ENCODE measurements at regions not wholly inside any gene's neighbourhood (a gene's known extent, or its start where the extent isn't known, plus 50 kb on each side); places are given as distances from the start of the nearest gene placed in this dataset.
"Not testable (repeated sequence)": the region's sequence is repeated elsewhere in the genome, so short reads cannot be mapped to it uniquely, and the experiment has no call there.

- DNase-seq (ENCODE audit: low spot score), result not testable (repeated sequence)
Measured at GRCh38 chr21:35466681-35467080, 417.6 kb upstream of the RUNX1 start.

GRCh38 chr21:35465741-35466140 lies 416.6 kb upstream of the RUNX1 start:
- no peak for DNase-seq (ENCODE audit: low spot score)

- DNase-seq (ENCODE audit: low spot score), result no peak
Measured at GRCh38 chr21:35461700-35462099, 412.6 kb upstream of the RUNX1 start.

- no peak for DNase-seq (ENCODE audit: low spot score)
Measured at GRCh38 chr21:35460441-35460840, 411.3 kb upstream of the RUNX1 start.

GRCh38 chr21:35458405-35458804 lies 409.3 kb upstream of the RUNX1 start:
- DNase-seq (ENCODE audit: low spot score), result no peak

GRCh38 chr21:35457097-35457804 lies 408.1 kb upstream of the RUNX1 start:
- peak; percentile 19 for DNase-seq (ENCODE audit: low spot score)

- DNase-seq (ENCODE audit: low spot score), result no peak
Measured at GRCh38 chr21:35451276-35451675, 402.2 kb upstream of the RUNX1 start.

- DNase-seq (ENCODE audit: low spot score), result no peak
Measured at GRCh38 chr21:35450830-35451229, 401.7 kb upstream of the RUNX1 start.

- no peak for DNase-seq (ENCODE audit: low spot score)
Measured at GRCh38 chr21:35449846-35450245, 400.7 kb upstream of the RUNX1 start.

- no peak for DNase-seq (ENCODE audit: low spot score)
Measured at GRCh38 chr21:35448876-35449599, 399.9 kb upstream of the RUNX1 start.

- no peak for DNase-seq (ENCODE audit: low spot score)
Measured at GRCh38 chr21:35444391-35444790, 395.3 kb upstream of the RUNX1 start.

- no peak for DNase-seq (ENCODE audit: low spot score)
Measured at GRCh38 chr21:35441868-35442582, 392.9 kb upstream of the RUNX1 start.

GRCh38 chr21:35438643-35439404 lies 389.7 kb upstream of the RUNX1 start:
- DNase-seq (ENCODE audit: low spot score), result no peak

- DNase-seq (ENCODE audit: low spot score), result no peak
Measured at GRCh38 chr21:35437941-35438340, 388.8 kb upstream of the RUNX1 start.

GRCh38 chr21:35436899-35437298 lies 387.8 kb upstream of the RUNX1 start:
- no peak for DNase-seq (ENCODE audit: low spot score)

- DNase-seq (ENCODE audit: low spot score), result not testable (repeated sequence)
Measured at GRCh38 chr21:35432601-35433000, 383.5 kb upstream of the RUNX1 start.

- DNase-seq (ENCODE audit: low spot score), result no peak
Measured at GRCh38 chr21:35430260-35430659, 381.2 kb upstream of the RUNX1 start.

GRCh38 chr21:35428937-35429336 lies 379.8 kb upstream of the RUNX1 start:
- DNase-seq (ENCODE audit: low spot score), result no peak

- no peak for DNase-seq (ENCODE audit: low spot score)
Measured at GRCh38 chr21:35428489-35428888, 379.4 kb upstream of the RUNX1 start.

GRCh38 chr21:35428001-35428320 lies 378.9 kb upstream of the RUNX1 start:
- no peak for DNase-seq (ENCODE audit: low spot score)

GRCh38 chr21:35427320-35428000 lies 378.4 kb upstream of the RUNX1 start:
- no peak for DNase-seq (ENCODE audit: low spot score)

GRCh38 chr21:35426897-35427296 lies 377.8 kb upstream of the RUNX1 start:
- peak; percentile 25 for DNase-seq (ENCODE audit: low spot score)

Data from activated CD4-positive, alpha-beta T cell treated with anti-CD3 and anti-CD28 coated beads, Interleukin-2, Interleukin-4, amounts not matched to agents 100 ng/mL and 50 ng/mL, durations not matched to agents 16 hours and 8 hours (primary cell).